ENCODE measurements at regions not wholly inside any gene's neighbourhood (a gene's known extent, or its start where the extent isn't known, plus 50 kb on each side); places are given as distances from the start of the nearest gene placed in this dataset.

GRCh38 chr9:515665-516064 is 301.0 kb downstream of the DOCK8 start:
- no peak overlapping the region for H3K4me3 ChIP-seq
- TF ChIP-seq CTCF (IDR thresholded peaks at IDR 0.05), result no peak
- DNase-seq, result no peak
- no peak for ATAC-seq
- H3K27me3 ChIP-seq (ENCODE audit: low read depth), result no peaks in the 10 kb centered on the region
- no peaks in the 10 kb centered on the region for H3K36me3 ChIP-seq
- H3K27ac ChIP-seq, result no peak overlapping the region
- peaks cover 6% of the 10 kb centered on the region for H3K4me1 ChIP-seq
- intact Hi-C loops (cut with DNase I), result no loop called here
- no peaks in the 10 kb centered on the region for H3K9me3 ChIP-seq

GRCh38 chr9:517993-518392 is 303.3 kb downstream of the DOCK8 start:
- no peaks in the 10 kb centered on the region for H3K36me3 ChIP-seq
- ATAC-seq (peak; percentile 49 to 73), DNase-seq (no peak)
- no peak overlapping the region for H3K27ac ChIP-seq
- intact Hi-C loops (cut with DNase I), result no loop called here
- H3K9me3 ChIP-seq, result no peaks in the 10 kb centered on the region
- no peak for TF ChIP-seq CTCF (IDR thresholded peaks at IDR 0.05)
- no peaks in the 10 kb centered on the region for H3K27me3 ChIP-seq (ENCODE audit: low read depth)
- H3K4me1 ChIP-seq, result peaks cover 4% of the 10 kb centered on the region
- no peak overlapping the region for H3K4me3 ChIP-seq

- intact Hi-C loops (cut with DNase I), result no loop called here
- H3K36me3 ChIP-seq, result no peaks in the 10 kb centered on the region
- ATAC-seq (peak; percentile 56 to 81), DNase-seq (no peak)
- no peak for TF ChIP-seq CTCF (IDR thresholded peaks at IDR 0.05)
- H3K9me3 ChIP-seq, result no peaks in the 10 kb centered on the region
- no peak overlapping the region for H3K4me3 ChIP-seq
- no peak overlapping the region for H3K27ac ChIP-seq
- no peaks in the 10 kb centered on the region for H3K27me3 ChIP-seq (ENCODE audit: low read depth)
- peaks cover 4% of the 10 kb centered on the region for H3K4me1 ChIP-seq
Measured at GRCh38 chr9:518540-518939, 303.9 kb downstream of the DOCK8 start.

- intact Hi-C loops (cut with DNase I), result no loop called here
- no peaks in the 10 kb centered on the region for H3K9me3 ChIP-seq
- H3K4me1 ChIP-seq, result peaks cover 7% of the 10 kb centered on the region
- H3K27ac ChIP-seq, result no peak overlapping the region
- TF ChIP-seq CTCF (IDR thresholded peaks at IDR 0.05), result no peak
- H3K36me3 ChIP-seq, result no peaks in the 10 kb centered on the region
- DNase-seq (no peak), ATAC-seq (no peak)
- no peaks in the 10 kb centered on the region for H3K27me3 ChIP-seq (ENCODE audit: low read depth)
- H3K4me3 ChIP-seq, result no peak overlapping the region
Measured at GRCh38 chr9:519579-519978, 304.9 kb downstream of the DOCK8 start.

GRCh38 chr9:520302-520701 is 305.6 kb downstream of the DOCK8 start:
- intact Hi-C loops (cut with DNase I), result no loop called here
- DNase-seq (no peak), ATAC-seq (no peak)
- Histone ChIP-seq H3K27ac (no peak overlapping the region), H3K4me1 (peaks cover 9% of the 10 kb centered on the region), H3K27me3 (ENCODE audit: low read depth) (no peaks in the 10 kb centered on the region), H3K36me3 (no peaks in the 10 kb centered on the region), H3K4me3 (no peak overlapping the region), H3K9me3 (no peaks in the 10 kb centered on the region)
- no peak for TF ChIP-seq CTCF (IDR thresholded peaks at IDR 0.05)

GRCh38 chr9:522190-522589 is 307.5 kb downstream of the DOCK8 start:
- Histone ChIP-seq H3K9me3 (no peaks in the 10 kb centered on the region), H3K4me3 (no peak overlapping the region), H3K36me3 (no peaks in the 10 kb centered on the region), H3K27ac (no peak overlapping the region), H3K4me1 (peaks cover 9% of the 10 kb centered on the region), H3K27me3 (ENCODE audit: low read depth) (no peaks in the 10 kb centered on the region)
- no peak for ATAC-seq
- no peak for DNase-seq
- intact Hi-C loops (cut with DNase I), result no loop called here
- TF ChIP-seq CTCF (IDR thresholded peaks at IDR 0.05), result no peak

All from lower lobe of right lung (tissue), 2 donors.